ENCODE measurements at regions not wholly inside any gene's neighbourhood (a gene's known extent, or its start where the extent isn't known, plus 50 kb on each side); places are given as distances from the start of the nearest gene placed in this dataset.
"Not testable (repeated sequence)": the region's sequence is repeated elsewhere in the genome, so short reads cannot be mapped to it uniquely, and the experiment has no call there.

DNA sequence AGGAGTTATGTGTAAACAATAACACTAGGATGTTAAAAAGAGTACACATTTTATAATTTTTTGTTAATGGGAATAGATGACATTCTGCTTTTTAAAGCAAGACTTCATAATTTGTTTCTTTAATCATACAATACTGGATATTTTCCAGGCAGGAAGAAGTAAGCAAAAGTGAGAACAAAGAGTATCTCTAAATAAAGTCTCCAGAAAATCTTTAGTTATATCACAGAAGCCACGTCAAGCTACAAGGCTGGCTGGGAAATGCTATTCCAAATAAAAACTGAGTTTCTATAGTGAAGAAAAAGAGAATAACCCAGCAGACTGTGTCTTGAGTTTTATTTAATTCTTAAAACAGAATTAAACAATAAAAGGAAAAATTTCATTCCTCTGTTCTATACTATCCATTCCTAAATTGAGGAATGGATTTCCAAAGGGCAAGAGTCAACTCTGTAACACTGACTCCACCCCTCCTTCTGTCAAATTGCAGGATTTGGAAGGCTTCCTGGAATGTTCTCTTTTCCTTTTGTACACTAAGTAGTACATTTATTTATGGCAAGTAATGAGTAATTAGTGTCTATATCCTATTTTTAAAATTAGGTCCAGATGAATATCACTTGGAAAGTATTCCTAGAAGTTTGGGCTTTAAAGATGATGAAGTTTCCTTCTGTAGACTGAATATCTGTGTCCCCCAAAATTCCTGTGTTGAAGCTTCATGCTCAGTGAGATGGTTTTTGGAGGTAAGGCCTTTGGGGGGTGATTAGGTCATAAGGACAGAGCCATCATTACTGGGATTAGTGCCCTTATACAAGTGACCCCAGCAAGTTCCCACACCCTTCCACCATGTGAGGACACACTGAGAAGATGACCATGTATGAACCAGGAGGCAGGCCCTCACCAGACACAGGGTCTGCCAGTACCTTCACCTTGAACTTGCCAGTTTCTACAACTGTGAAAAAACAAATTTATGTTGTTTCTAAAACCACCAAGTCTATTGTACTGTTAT is 290.9 kb downstream of the CRPPA start:
- no peak for DNase-seq

- no peak for DNase-seq
Observed at GRCh38 chr7:16129431-16130110, 291.8 kb downstream of the CRPPA start.

GRCh38 chr7:16123117-16123770 is 298.1 kb downstream of the CRPPA start:
- no peak for DNase-seq

DNA sequence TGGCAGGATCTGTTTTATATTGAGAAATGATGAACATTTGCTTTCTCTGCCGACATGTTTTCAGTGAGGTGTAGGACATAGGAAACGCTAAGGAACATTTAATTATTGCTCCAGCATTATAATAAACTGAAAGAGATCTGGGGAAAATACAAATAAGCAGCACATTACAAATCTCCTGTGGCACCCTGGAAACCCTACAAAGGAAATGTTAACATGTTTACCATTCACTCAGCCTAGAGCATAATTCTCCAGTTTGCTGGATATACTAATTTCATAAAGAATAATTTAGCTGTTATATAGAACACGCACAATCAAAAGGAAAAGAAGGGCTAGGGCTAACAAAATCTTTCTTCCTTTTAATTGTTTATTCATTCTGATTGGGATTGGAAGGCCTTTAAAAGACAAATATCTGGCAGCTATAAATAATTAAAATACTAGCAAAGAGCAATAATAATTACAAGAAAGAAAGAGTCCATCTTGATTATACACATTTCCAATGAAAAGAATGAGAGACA is 299.4 kb downstream of the CRPPA start:
- no peak for DNase-seq

DNA sequence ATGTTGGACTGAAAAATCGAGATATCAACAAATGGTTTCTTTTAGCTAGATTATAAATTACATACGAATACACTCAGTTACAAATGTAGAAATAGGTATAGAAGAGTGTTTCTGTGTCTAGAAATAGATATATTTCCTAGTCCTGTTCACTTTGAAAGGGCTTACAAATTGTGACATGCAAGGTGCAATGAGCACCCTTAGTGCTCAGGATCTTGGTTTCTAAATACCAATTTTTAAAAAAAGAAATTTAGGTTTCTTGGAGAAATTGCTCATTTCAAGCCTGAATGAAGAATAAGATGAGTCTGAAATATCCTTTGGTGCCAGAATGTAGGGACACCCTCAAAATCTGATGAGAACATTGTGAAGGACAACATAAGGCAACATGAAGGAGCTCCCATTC is 306.0 kb downstream of the CRPPA start:
- DNase-seq: no peak

DNA sequence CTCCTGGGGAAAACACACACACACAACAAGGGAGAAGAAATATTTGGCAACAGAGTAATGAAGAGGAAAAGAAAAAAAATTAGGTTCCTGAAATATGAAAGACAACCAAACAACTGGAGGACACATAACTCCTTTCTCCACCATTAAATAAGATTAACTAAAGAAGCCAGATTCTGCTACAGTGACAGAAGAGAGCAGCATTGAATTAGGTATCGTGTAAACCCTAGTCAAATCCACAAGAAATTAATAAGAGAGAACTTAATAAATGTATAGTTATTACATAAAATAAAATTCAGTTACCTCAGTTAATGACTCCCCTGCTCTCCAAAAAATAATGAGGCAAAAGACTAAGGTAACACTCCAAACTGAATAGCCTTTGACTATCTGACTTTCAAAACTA is 306.7 kb downstream of the CRPPA start:
- peak; percentile 1 for DNase-seq

DNA sequence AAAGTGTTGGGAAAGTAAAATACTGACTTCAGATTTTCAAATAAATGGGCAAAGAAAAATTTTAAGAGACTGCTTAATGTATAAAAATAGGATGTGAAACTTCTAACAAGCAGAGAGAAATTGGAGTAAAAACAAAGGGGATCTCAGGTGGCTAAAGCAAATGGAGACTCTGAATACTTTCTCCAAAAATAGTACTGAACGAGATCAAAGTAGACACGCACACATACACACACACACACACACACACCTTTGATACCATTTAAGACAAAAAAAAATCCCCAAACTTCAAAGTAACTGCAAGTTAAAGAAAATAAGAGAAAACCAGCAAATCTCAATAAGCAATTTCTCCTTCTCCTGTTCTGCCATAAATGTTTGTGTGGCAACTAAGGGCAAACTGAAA is 307.3 kb downstream of the CRPPA start:
- DNase-seq: no peak

- no peak for DNase-seq
Observed at GRCh38 chr7:16113058-16113457, 308.3 kb downstream of the CRPPA start.

GRCh38 chr7:16106869-16107268 is 314.5 kb downstream of the CRPPA start:
- DNase-seq: no peak

DNA sequence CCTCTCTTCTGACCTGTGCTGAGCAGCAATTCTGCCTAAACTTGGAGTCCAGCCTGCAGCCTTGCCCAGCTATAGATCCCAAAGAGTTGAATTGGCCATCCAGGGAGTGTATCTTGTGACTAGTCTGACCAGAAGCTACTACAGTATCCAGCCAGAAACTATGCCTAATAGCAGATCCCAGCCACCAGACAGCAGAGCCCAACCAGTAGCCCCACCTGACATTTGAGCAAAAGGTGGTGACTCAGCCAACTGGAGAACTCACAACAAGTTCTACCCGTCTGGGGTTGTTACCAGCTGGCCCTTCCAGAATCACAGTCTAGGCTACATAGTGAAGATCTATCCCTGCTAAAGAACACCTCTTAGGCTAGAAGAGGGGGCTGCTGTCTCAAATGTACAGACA is 315.0 kb downstream of the CRPPA start:
- DNase-seq: no peak

GRCh38 chr7:16099302-16099849 is 322.0 kb downstream of the CRPPA start:
- no peak for DNase-seq

DNA sequence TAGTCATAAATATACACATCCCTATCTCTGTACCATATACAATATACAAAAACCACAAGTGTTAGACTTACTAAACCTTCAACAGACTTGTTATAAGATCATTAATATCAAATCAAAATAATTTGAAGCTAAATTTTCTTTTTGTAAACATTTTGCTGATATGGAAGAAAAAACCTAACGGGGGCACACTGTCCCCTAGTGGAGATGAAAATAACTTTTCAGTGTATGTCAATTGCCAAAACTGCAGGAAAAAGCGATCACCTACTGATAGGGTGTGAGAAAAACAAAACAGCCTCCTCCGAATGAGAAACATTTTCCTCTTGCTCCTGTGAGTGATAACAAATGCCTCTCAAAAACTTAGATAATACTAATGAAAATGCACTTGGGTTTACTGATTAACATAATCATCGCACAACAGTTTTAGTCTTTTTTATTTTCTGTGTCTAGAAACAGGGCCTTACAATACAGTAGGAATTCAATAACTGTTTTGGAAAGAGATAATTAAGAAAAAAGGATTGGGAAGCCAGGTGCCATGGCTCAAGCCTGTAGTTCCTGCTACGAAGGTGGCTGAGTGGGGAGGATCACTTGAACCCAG is 322.7 kb downstream of the CRPPA start:
- DNase-seq: no peak

DNA sequence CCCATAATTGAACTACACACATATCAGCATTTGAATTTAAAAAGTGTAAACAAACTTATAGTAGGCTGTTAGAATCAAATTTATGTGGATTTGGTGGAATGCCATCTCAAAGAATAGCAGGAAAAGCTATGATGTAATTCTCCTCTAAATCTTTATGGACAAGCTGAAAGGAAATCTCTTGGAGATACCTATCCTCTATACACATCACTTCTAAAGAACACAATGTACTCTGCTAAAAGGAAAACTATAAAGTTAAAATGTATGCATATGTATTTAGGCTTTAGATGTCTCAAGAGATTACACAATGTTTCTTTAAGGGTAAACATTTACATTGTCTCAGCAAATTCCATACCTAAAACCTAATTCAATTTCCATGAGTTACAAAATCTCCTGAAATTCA is 323.3 kb downstream of the CRPPA start:
- DNase-seq: no peak

DNA sequence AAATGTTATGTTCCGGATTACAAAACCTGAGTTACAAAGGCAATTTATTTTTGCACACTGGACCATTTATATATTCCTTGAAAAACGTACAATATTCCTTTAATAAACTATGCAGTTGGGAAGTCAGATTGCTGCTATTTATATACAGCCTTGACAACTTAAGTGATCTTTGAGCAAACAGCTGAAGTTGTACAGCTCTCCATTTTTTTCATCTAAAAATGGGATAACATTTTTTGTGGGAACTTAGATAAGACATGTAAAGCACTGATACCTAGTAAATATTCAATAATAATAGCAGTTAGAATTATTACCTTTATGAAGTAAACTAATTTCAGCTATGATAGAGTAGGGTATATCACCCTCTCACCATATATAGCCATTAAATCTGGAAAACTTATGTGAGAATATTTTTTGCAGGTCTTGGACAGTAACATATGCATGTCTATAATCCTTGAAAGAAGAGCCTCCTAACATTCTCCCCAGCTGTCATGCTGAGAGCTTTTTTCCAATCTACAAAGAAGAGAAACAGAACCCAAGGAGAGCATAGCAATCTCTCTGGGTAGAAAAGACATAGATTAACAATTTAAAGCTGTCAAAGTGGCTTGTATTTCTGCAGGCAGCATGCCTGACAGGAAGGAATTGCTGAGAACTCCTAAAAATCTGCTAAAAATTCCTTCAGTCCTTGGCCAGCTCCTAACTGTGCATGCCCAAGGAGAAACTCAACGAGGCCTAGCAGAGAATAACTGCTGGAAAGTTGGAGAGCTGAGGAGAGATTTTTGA is 326.0 kb downstream of the CRPPA start:
- no peak for DNase-seq

DNA sequence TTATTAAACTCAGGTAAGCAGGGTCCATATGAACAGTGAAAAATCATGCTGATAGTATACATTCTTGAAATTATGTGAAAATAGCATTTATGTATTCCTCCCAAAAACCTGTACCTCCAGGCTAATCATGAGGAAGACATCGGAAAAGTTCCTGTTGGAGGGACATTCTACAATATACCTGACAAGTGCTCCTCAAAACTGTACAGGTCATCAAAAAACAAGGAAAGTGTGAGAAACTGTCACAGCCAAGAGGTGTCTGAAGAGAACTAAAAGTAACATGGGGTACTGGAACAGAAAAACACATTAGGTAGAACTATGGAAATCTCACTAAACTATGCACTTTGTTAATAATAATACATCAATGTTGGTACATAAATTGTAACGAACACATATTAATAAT is 326.7 kb downstream of the CRPPA start:
- no peak for DNase-seq

DNA sequence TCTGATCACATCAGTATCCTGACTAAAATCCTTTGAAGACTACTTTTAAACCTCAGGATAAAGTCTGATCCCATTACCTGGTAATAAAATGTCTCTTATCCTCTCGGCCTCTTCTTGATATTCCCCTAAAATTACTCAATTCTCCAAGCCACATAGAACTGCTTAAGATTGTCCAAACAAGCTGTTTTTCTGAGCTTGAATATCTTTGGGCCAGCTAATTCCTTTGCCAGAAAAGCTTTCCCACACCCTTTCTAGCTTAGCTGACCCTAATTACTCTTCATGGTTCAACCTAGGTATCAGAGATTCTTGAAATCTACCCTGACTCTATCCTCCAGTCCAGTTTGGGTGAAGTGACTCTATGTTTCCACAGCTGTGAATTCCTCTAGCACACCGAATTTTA is 328.6 kb downstream of the CRPPA start:
- DNase-seq: no peak

- DNase-seq: no peak
Observed at GRCh38 chr7:16091701-16092310, 329.5 kb downstream of the CRPPA start.

GRCh38 chr7:16089801-16090200 is 331.5 kb downstream of the CRPPA start:
- no peak for DNase-seq

DNA sequence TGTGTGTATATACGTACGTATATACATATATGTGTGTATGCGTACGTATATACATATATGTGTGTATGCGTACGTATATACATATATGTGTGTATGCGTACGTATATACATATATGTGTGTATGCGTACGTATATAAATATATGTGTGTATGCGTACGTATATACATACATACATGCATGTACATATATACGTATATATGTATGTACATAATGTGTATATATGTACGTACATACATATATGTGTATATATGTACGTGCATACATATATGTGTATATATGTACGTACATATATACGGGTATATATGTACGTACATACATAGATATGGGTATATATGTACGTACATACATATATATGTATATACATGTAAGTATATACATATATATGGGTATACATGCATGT is 332.1 kb downstream of the CRPPA start:
- no peak for DNase-seq

DNA sequence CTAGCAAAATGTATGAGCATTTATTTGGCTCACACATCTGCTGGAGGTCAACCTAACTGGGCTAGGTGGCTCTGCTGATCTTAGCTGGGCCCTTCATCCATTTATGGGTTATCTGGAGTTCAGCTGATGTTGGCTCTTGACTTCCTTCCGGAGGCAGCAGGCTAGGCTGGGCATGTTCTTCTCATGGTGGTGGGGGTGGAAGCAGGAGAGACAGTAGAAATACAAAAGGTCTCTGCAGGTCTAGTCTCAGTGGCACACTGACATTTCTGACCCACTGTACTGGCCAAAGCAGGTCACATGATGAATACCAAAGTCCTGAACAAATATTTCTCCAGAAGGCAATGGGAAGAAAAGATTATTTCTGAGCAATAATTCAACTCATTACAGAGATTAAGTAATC is 334.6 kb downstream of the CRPPA start:
- DNase-seq: no peak

DNA sequence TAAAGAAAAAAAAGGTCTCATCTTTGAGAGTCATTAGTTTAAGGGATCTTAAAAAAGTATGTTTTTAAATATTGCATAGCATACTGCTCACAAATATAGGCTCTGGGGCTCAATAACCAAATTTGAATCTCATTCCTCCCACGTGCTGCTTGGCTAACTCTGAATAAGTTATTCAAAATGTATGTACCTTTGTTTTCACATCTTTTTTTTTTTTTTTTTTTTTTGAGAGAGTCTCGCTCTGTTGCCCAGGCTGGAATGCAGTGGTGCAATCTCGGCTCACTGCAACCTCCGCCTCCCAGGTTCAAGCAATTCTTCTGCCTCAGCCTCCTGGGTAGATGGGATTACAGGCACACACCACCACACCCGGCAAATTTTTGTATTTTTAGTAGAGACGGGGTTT is 335.6 kb downstream of the CRPPA start:
- not testable (repeated sequence) for DNase-seq
